MCF 10A (cell line): ENCODE measurements at regions not wholly inside any gene's neighbourhood (a gene's known extent, or its start where the extent isn't known, plus 50 kb on each side); places are given as distances from the start of the nearest gene placed in this dataset.

Experiments used
- BruUV-seq: library from RNA; stranded (reverse); fragments of 400-500 nt; replicated peaks from 2 replicates; lab custom pipeline; 2021; lab: Mats Ljungman, UMichigan
- CTCF ChIA-PET: fragments of 300-600 bp; sonication (Branson Sonifier 250); formaldehyde crosslinking; extraction: SDS; loops from one replicate; lab custom pipeline; 2021; ENCODE audit warnings: antibody characterized with exemption, inconsistent platforms; lab: Yijun Ruan, JAX
- POLR2A ChIA-PET: fragments of 300-600, 350-650 bp; sonication (Branson Sonifier 250); formaldehyde crosslinking; extraction: SDS; loops from one replicate; lab custom pipeline; 2020; ENCODE audit warnings: antibody characterized with exemption, inconsistent platforms; lab: Yijun Ruan, JAX
- DNase-seq: peaks from one replicate; pipeline ENCODE4 v3.0.0-alpha.2; 2018; ENCODE audit not compliant: unreplicated experiment
- H3K27ac Mint-ChIP-seq: one replicate; pipeline ENCODE4 v1.8.0; 2022; ENCODE audit warnings: mild to moderate bottlenecking, low read depth, mixed read lengths; ENCODE audit not compliant: unreplicated experiment
- H3K27me3 Mint-ChIP-seq: one replicate; pipeline ENCODE4 v1.8.0; 2022; ENCODE audit warnings: mixed read lengths; ENCODE audit not compliant: insufficient read depth, unreplicated experiment
- H3K36me3 Mint-ChIP-seq: one replicate; pipeline ENCODE4 v1.8.0; 2022; ENCODE audit warnings: mild to moderate bottlenecking, moderate library complexity, mixed read lengths; ENCODE audit not compliant: insufficient read depth, unreplicated experiment
- H3K4me1 Mint-ChIP-seq: one replicate; pipeline ENCODE4 v1.8.0; 2022; ENCODE audit warnings: mixed read lengths; ENCODE audit not compliant: insufficient read depth, unreplicated experiment
- H3K4me3 Mint-ChIP-seq: one replicate; pipeline ENCODE4 v1.8.0; 2022; ENCODE audit warnings: mild to moderate bottlenecking, moderate library complexity, mixed read lengths; ENCODE audit not compliant: unreplicated experiment
- H3K9me3 Mint-ChIP-seq: one replicate; pipeline ENCODE4 v1.8.0; 2022; ENCODE audit warnings: mixed read lengths; ENCODE audit not compliant: unreplicated experiment
- intact Hi-C: fragments of 100-400 bp; cut with micrococcal nuclease; formaldehyde crosslinking; loops from 2 replicates; pipeline ENCODE4 v1.14.1; 2022
- TF ChIP-seq, protein P1 (sequence below): fragments of 200-600 bp; IDR thresholded peaks from one replicate; pipeline ENCODE4 v1.8.0; 2022; ENCODE audit warnings: antibody characterized with exemption, mild to moderate bottlenecking; ENCODE audit not compliant: unreplicated experiment

DNA sequence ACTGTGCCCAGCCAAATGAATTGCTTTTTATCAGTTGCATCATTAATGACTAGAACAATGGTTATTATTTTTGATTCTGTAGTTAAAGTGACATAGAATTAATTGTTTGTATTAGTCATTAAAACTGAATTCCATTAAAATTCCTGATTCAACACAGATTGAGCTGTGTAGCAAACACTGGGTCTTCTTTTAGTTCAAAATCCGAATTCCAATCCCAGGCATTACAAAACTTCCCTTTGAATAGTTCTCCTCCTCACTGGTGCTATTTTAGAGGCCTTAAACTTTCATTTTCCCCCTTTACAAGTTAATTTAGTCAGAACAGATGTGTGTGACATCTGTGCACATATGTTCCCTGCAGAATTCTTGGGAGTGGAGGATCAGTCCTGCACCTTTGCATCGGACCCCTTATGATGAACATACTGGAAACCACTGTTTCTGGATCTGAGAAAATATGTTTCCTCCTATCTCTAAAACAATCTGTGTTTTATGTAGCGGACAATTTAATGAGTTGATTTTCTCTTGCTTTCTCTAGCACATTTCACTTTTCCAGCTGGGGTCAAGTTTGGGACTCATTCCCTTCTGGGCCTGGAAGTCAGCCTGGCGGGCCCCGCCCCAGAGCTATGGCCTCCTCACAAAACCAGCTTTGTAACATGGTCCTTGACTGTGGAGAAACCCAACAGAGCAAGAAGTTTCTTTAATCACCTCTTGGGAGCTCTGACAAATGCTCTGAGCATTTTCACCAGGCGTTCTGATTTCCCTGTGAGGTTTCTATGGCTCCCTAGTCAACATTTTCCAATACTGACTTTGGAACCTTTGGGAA, 87.9 kb upstream of the MAMDC2 start:
- Mint-ChIP-seq H3K27me3 (no peaks in the 10 kb centered on the region), H3K9me3 (no peaks in the 10 kb centered on the region), H3K4me3 (no peak overlapping the region), H3K4me1 (no peaks in the 10 kb centered on the region), H3K27ac (no peak overlapping the region), H3K36me3 (no peaks in the 10 kb centered on the region)
- BruUV-seq, result no TSS peak
- intact Hi-C loops, result no loop called here
- no peak for DNase-seq
- ChIA-PET CTCF (interaction anchor here (0.6 kb wide), 1 partner anchor 920 kb away, joined by 3 read pairs; the partner anchor contains the start of gene FXN), POLR2A (no interaction called here)
- TF ChIP-seq, protein P1, sequence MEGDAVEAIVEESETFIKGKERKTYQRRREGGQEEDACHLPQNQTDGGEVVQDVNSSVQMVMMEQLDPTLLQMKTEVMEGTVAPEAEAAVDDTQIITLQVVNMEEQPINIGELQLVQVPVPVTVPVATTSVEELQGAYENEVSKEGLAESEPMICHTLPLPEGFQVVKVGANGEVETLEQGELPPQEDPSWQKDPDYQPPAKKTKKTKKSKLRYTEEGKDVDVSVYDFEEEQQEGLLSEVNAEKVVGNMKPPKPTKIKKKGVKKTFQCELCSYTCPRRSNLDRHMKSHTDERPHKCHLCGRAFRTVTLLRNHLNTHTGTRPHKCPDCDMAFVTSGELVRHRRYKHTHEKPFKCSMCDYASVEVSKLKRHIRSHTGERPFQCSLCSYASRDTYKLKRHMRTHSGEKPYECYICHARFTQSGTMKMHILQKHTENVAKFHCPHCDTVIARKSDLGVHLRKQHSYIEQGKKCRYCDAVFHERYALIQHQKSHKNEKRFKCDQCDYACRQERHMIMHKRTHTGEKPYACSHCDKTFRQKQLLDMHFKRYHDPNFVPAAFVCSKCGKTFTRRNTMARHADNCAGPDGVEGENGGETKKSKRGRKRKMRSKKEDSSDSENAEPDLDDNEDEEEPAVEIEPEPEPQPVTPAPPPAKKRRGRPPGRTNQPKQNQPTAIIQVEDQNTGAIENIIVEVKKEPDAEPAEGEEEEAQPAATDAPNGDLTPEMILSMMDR, result no peak

DNA sequence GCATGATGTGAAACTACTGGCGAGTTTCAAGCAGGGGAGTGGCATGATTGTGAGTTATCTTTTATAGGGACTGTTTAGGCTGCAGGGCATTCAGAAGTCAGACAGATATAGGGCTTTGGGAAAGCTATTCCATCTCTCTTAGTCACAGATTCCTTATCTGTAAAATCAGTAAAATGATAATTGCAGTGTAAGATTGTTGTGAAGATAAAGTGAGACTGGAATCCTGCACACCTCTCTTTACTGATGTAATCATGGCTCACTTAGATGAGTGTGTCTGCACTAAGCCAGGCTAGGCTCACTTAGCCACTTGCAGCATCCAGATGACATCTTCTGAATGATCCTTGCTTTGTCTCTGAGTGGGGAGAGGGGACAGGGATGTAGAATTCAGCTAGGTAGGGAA, 81.8 kb upstream of the MAMDC2 start:
- CTCF ChIA-PET, result interaction anchor here (0.6 to 21.2 kb wide), 8 partner anchors 10 to 430 kb away, joined by 3 to 684 read pairs (median 3); no protein-coding TSS in a partner anchor
- POLR2A ChIA-PET, result interaction anchor here (1.0 kb wide), 1 partner anchor 14 kb away, joined by 3 read pairs; no protein-coding TSS in a partner anchor
- H3K9me3 Mint-ChIP-seq, result no peaks in the 10 kb centered on the region
- H3K36me3 Mint-ChIP-seq, result no peaks in the 10 kb centered on the region
- no TSS peak for BruUV-seq
- no peak overlapping the region for H3K4me3 Mint-ChIP-seq
- TF ChIP-seq, protein P1, result no peak
- DNase-seq, result no peak
- H3K4me1 Mint-ChIP-seq, result peaks cover 13% of the 10 kb centered on the region
- no peak overlapping the region for H3K27ac Mint-ChIP-seq
- intact Hi-C loops, result no loop called here
- no peaks in the 10 kb centered on the region for H3K27me3 Mint-ChIP-seq

DNA sequence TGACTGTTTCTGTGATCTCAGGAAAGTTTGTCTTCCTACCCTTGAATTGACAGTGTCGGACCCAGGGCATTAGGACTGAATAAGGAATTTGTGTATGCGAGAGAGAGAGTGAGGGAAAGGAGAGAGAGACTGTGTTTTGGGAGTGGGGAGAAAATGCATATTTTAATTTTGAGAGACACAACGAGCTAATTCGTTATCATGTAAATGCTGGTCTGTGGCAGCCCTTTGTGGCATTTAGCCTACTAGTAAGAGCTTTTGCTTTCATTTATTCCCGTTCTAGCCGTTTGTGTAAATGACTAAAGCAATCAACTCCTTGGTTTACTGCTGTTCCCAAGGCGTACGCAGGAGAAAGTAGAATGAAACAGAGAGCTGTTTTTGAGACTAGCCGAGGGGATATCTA, 79.8 kb upstream of the MAMDC2 start:
- Mint-ChIP-seq H3K4me3 (no peak overlapping the region), H3K4me1 (peaks cover 13% of the 10 kb centered on the region), H3K27me3 (no peaks in the 10 kb centered on the region), H3K27ac (no peak overlapping the region), H3K9me3 (no peaks in the 10 kb centered on the region), H3K36me3 (no peaks in the 10 kb centered on the region)
- no peak for DNase-seq
- ChIA-PET CTCF (interaction anchor here (0.6 to 21.2 kb wide), 5 partner anchors 8 to 542 kb away, joined by 3 to 684 read pairs (median 4); no protein-coding TSS in a partner anchor), POLR2A (no interaction called here)
- TF ChIP-seq, protein P1, result no peak
- BruUV-seq, result no TSS peak
- intact Hi-C loops, result no loop called here

DNA sequence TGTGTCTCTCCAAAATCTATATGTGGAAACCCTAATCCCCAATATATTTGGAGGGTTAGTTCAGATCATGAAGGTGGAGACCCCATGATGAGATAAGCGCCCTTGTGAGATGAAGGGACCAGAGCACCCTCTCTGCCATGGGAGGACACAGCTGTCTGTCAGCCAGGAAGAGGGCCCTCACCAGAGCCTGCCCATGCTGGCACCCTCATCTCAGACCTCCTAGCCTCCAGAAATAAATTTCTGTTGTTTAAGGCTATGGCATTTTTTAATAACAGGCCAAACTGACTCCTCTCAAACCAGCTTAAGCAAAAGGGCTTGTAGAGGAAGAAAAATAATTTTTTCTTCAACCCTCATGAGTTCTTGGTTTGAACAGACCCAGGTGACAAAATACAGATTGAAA, 79.2 kb upstream of the MAMDC2 start:
- ChIA-PET CTCF (interaction anchor here (0.6 to 21.2 kb wide), 4 partner anchors 7 to 354 kb away, joined by 3 to 684 read pairs (median 8); no protein-coding TSS in a partner anchor), POLR2A (interaction anchor here (1.2 kb wide), 1 partner anchor 11 kb away, joined by 5 read pairs; no protein-coding TSS in a partner anchor)
- DNase-seq, result no peak
- Mint-ChIP-seq H3K27me3 (no peaks in the 10 kb centered on the region), H3K4me3 (no peak overlapping the region), H3K27ac (no peak overlapping the region), H3K9me3 (no peaks in the 10 kb centered on the region), H3K4me1 (peaks cover 13% of the 10 kb centered on the region), H3K36me3 (no peaks in the 10 kb centered on the region)
- TF ChIP-seq, protein P1, result no peak
- no TSS peak for BruUV-seq
- intact Hi-C loops, result no loop called here
